Esophagus (tissue), 2 donors: ENCODE measurements at regions not wholly inside any gene's neighbourhood (a gene's known extent, or its start where the extent isn't known, plus 50 kb on each side); places are given as distances from the start of the nearest gene placed in this dataset.
"Not testable (repeated sequence)": the region's sequence is repeated elsewhere in the genome, so short reads cannot be mapped to it uniquely, and the experiment has no call there.

Experiments used
- H3K27ac ChIP-seq, 2 donors: one replicate each; pipeline ENCODE4 v1.5.1; 2013; ENCODE audit warnings: low read depth in 2 of 2, mild to moderate bottlenecking in 2 of 2, inconsistent platforms in 1 of 2, low read length in 1 of 2, moderate library complexity in 1 of 2
- H3K27me3 ChIP-seq, 2 donors: one replicate each; pipeline ENCODE4 v1.6.1; 2013; ENCODE audit warnings: low read length in 2 of 2, control low read depth in 1 of 2, mild to moderate bottlenecking in 1 of 2; ENCODE audit not compliant: insufficient read depth in 2 of 2, control insufficient read depth in 1 of 2
- H3K36me3 ChIP-seq, 2 donors: one replicate each; pipeline ENCODE4 v1.6.1; 2013; ENCODE audit warnings: low read length in 1 of 2; ENCODE audit not compliant: control insufficient read depth in 2 of 2, insufficient read depth in 2 of 2
- H3K4me1 ChIP-seq, 2 donors: one replicate each; pipeline ENCODE4 v1.6.1; 2013; ENCODE audit warnings: low read length in 1 of 2; ENCODE audit not compliant: control insufficient read depth in 2 of 2, insufficient read depth in 2 of 2
- H3K4me3 ChIP-seq, 2 donors: one replicate each; pipeline ENCODE4 v1.5.1; 2013; ENCODE audit warnings: low read length in 2 of 2, mild to moderate bottlenecking in 2 of 2, low read depth in 1 of 2, moderate library complexity in 1 of 2
- H3K9me3 ChIP-seq, 2 donors: one replicate each; pipeline ENCODE4 v1.6.1; 2013; ENCODE audit warnings: mild to moderate bottlenecking in 2 of 2, low read depth in 1 of 2, low read length in 1 of 2, moderate library complexity in 1 of 2; ENCODE audit not compliant: control insufficient read depth in 2 of 2, insufficient read depth in 1 of 2
- WGBS, 2 donors: extraction: QIAGEN DNeasy Blood & Tissue Kit; methylation state at CpG; one replicate each; pipeline ENCODE4 v1.1.7; 2013; 5-methylcytosine and 5-hydroxymethylcytosine counted together
- donor health status: healthy with polysubstance abuse.
- donor health status: Bipolar disorder and iron deficiency.

GRCh38 chr11:45382133-45382878, 96.2 kb upstream of the SYT13 start:
- WGBS, 2 donors = 70 to 76% methylated on average over 7 of the region's 7 CpGs
- Histone ChIP-seq H3K4me1 (no peaks in the 10 kb centered on the region), H3K27me3 (no peaks in the 10 kb centered on the region), H3K27ac (no peak overlapping the region), H3K9me3 (no peaks in the 10 kb centered on the region), H3K4me3 (no peak overlapping the region), H3K36me3 (no peaks in the 10 kb centered on the region)

GRCh38 chr11:45379162-45379863, 93.2 kb upstream of the SYT13 start:
- 85% methylated on average over 6 of the region's 6 CpGs for WGBS, 2 donors
- Histone ChIP-seq H3K9me3 (no peaks in the 10 kb centered on the region), H3K27ac (no peak overlapping the region), H3K36me3 (no peaks in the 10 kb centered on the region), H3K4me3 (no peak overlapping the region), H3K27me3 (no peaks in the 10 kb centered on the region), H3K4me1 (no peaks in the 10 kb centered on the region)

- H3K9me3 ChIP-seq = no peaks in the 10 kb centered on the region
- H3K4me3 ChIP-seq = no peak overlapping the region
- no peaks in the 10 kb centered on the region for H3K4me1 ChIP-seq
- no peak overlapping the region for H3K27ac ChIP-seq
- no peaks in the 10 kb centered on the region for H3K36me3 ChIP-seq
- H3K27me3 ChIP-seq = no peaks in the 10 kb centered on the region
- 83 to 86% methylated on average over 6 of the region's 6 CpGs for WGBS, 2 donors
These were observed 92.4 kb upstream of the SYT13 start for GRCh38 chr11:45378516-45378915.

- Histone ChIP-seq H3K4me3 (no peak overlapping the region), H3K36me3 (no peaks in the 10 kb centered on the region), H3K4me1 (peaks cover 0 to 4% of the 10 kb centered on the region in 2 donors), H3K9me3 (no peaks in the 10 kb centered on the region), H3K27me3 (peaks cover 0 to 2% of the 10 kb centered on the region in 2 donors), H3K27ac (no peak overlapping the region)
- 52 to 53% methylated on average over 5 of the region's 5 CpGs for WGBS, 2 donors
These were observed 88.5 kb upstream of the SYT13 start for GRCh38 chr11:45374653-45375059.

- 56 to 71% methylated on average over 2 of the region's 2 CpGs for WGBS, 2 donors
- H3K27me3 ChIP-seq = peaks cover 0 to 2% of the 10 kb centered on the region in 2 donors
- H3K36me3 ChIP-seq = no peaks in the 10 kb centered on the region
- H3K9me3 ChIP-seq = no peaks in the 10 kb centered on the region
- peaks cover 0 to 4% of the 10 kb centered on the region in 2 donors for H3K4me1 ChIP-seq
- no peak overlapping the region for H3K27ac ChIP-seq
- H3K4me3 ChIP-seq = no peak overlapping the region
These were observed 88.0 kb upstream of the SYT13 start for GRCh38 chr11:45374130-45374529.

- H3K27me3 ChIP-seq = peaks cover 0 to 2% of the 10 kb centered on the region in 2 donors
- H3K4me3 ChIP-seq = no peak overlapping the region
- 86 to 88% methylated on average over 7 of the region's 7 CpGs for WGBS, 2 donors
- no peak overlapping the region for H3K27ac ChIP-seq
- peaks cover 0 to 4% of the 10 kb centered on the region in 2 donors for H3K4me1 ChIP-seq
- no peaks in the 10 kb centered on the region for H3K9me3 ChIP-seq
- H3K36me3 ChIP-seq = no peaks in the 10 kb centered on the region
These were observed 87.4 kb upstream of the SYT13 start for GRCh38 chr11:45373506-45374035.

GRCh38 chr11:45372414-45372813, 86.3 kb upstream of the SYT13 start:
- not testable (repeated sequence) for H3K9me3 ChIP-seq, H3K27me3 ChIP-seq, H3K36me3 ChIP-seq, H3K4me3 ChIP-seq, H3K4me1 ChIP-seq, H3K27ac ChIP-seq
- WGBS, 2 donors = 58 to 67% methylated on average over 16 of the region's 16 CpGs

- no peak overlapping the region for H3K4me3 ChIP-seq
- peaks cover 0 to 4% of the 10 kb centered on the region in 2 donors for H3K4me1 ChIP-seq
- no peaks in the 10 kb centered on the region for H3K9me3 ChIP-seq
- peaks cover 0 to 2% of the 10 kb centered on the region in 2 donors for H3K27me3 ChIP-seq
- no peaks in the 10 kb centered on the region for H3K36me3 ChIP-seq
- 26 to 32% methylated on average over 31 of the region's 31 CpGs for WGBS, 2 donors
- H3K27ac ChIP-seq = no peak overlapping the region
These were observed 85.3 kb upstream of the SYT13 start for GRCh38 chr11:45371251-45372115.

GRCh38 chr11:45369313-45369712, 83.2 kb upstream of the SYT13 start:
- Histone ChIP-seq H3K36me3 (no peaks in the 10 kb centered on the region), H3K27me3 (peaks cover 0 to 2% of the 10 kb centered on the region in 2 donors)
- 57 to 58% methylated on average over 8 of the region's 8 CpGs for WGBS, 2 donors

More at GRCh38 chr11:45369313-45369712, 83.2 kb upstream of the SYT13 start:
- Histone ChIP-seq H3K4me3 (no peak overlapping the region), H3K4me1 (peaks cover 0 to 4% of the 10 kb centered on the region in 2 donors), H3K27ac (no peak overlapping the region), H3K9me3 (no peaks in the 10 kb centered on the region)
